ENCODE measurements at regions not wholly inside any gene's neighbourhood (a gene's known extent, or its start where the extent isn't known, plus 50 kb on each side); places are given as distances from the start of the nearest gene placed in this dataset.
"Not testable (repeated sequence)": the region's sequence is repeated elsewhere in the genome, so short reads cannot be mapped to it uniquely, and the experiment has no call there.

DNA sequence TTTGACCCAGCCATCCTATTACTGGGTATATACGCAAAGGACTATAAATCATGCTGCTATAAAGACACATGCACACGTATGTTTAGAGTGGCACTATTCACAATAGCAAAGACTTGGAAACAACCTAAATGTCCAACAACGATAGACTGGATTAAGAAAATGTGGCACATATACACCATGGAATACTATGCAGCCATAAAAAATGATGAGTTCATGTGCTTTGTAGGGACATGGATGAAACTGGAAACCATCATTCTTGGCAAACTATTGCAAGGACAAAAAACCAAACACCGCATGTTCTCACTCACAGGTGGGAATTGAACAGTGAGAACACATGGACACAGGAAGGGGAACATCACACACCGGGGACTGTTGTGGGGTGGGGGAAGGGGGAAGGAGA is 117.1 kb upstream of the ECI2 start:
- CTCF ChIA-PET; BruUV-seq (replicated peaks); POLR2A ChIA-PET; H3K9me3 ChIP-seq (ENCODE audit: control insufficient read depth, insufficient read depth, low read depth, low read length); H3K27ac ChIP-seq (ENCODE audit: low read length); H3K27me3 ChIP-seq (ENCODE audit: control insufficient read depth, insufficient read depth, low read length); in situ Hi-C loops (cut with HindIII; ENCODE audit: low pct_unique_long_range_greater_than_20kb, low sequenced_read_pairs); H3K4me1 ChIP-seq (ENCODE audit: control insufficient read depth, insufficient read depth, low read length); H3K36me3 ChIP-seq (ENCODE audit: control insufficient read depth, insufficient read depth, low read length); ATAC-seq; intact Hi-C loops (cut with micrococcal nuclease; ENCODE audit: unreplicated experiment); DNase-seq (ENCODE audit: low read depth, low spot score); H3K4me3 ChIP-seq (ENCODE audit: low read depth in 2 of 2, low read length in 2 of 2): not testable (repeated sequence)

GRCh38 chr6:4250645-4251044 is 115.3 kb upstream of the ECI2 start:
- in situ Hi-C loops (cut with HindIII; ENCODE audit: low pct_unique_long_range_greater_than_20kb, low sequenced_read_pairs), result no loop called here
- no peak overlapping the region for H3K27ac ChIP-seq (ENCODE audit: low read length)
- no peaks in the 10 kb centered on the region for H3K4me1 ChIP-seq (ENCODE audit: control insufficient read depth, insufficient read depth, low read length)
- intact Hi-C loops (cut with micrococcal nuclease; ENCODE audit: unreplicated experiment), result no loop called here
- no TSS peak for BruUV-seq (replicated peaks)
- no peaks in the 10 kb centered on the region for H3K36me3 ChIP-seq (ENCODE audit: control insufficient read depth, insufficient read depth, low read length)
- no peak overlapping the region for H3K4me3 ChIP-seq (ENCODE audit: low read depth in 2 of 2, low read length in 2 of 2)
- ChIA-PET CTCF (no interaction called here), POLR2A (no interaction called here)
- no peaks in the 10 kb centered on the region for H3K9me3 ChIP-seq (ENCODE audit: control insufficient read depth, insufficient read depth, low read depth, low read length)
- H3K27me3 ChIP-seq (ENCODE audit: control insufficient read depth, insufficient read depth, low read length), result no peaks in the 10 kb centered on the region
- TF ChIP-seq REST (IDR thresholded peaks at IDR 0.05; ENCODE audit: insufficient read depth in 1 of 2, low read depth in 2 of 2, low read length in 1 of 2), result no peak
- TF ChIP-seq POLR2AphosphoS5 (IDR thresholded peaks at IDR 0.05; ENCODE audit: low read depth, low read length), result no peak
- no peak for TF ChIP-seq TCF7L2 (IDR thresholded peaks at IDR 0.05; ENCODE audit: low read depth, low read length)
- no peak for TF ChIP-seq SIN3A (IDR thresholded peaks at IDR 0.05; ENCODE audit: borderline replicate concordance, insufficient read depth, low read depth, low read length)
- TF ChIP-seq, protein P1, sequence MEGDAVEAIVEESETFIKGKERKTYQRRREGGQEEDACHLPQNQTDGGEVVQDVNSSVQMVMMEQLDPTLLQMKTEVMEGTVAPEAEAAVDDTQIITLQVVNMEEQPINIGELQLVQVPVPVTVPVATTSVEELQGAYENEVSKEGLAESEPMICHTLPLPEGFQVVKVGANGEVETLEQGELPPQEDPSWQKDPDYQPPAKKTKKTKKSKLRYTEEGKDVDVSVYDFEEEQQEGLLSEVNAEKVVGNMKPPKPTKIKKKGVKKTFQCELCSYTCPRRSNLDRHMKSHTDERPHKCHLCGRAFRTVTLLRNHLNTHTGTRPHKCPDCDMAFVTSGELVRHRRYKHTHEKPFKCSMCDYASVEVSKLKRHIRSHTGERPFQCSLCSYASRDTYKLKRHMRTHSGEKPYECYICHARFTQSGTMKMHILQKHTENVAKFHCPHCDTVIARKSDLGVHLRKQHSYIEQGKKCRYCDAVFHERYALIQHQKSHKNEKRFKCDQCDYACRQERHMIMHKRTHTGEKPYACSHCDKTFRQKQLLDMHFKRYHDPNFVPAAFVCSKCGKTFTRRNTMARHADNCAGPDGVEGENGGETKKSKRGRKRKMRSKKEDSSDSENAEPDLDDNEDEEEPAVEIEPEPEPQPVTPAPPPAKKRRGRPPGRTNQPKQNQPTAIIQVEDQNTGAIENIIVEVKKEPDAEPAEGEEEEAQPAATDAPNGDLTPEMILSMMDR (IDR thresholded peaks at IDR 0.05), result no peak
- DNase-seq (ENCODE audit: low read depth, low spot score) (no peak), ATAC-seq (no peak)

DNA sequence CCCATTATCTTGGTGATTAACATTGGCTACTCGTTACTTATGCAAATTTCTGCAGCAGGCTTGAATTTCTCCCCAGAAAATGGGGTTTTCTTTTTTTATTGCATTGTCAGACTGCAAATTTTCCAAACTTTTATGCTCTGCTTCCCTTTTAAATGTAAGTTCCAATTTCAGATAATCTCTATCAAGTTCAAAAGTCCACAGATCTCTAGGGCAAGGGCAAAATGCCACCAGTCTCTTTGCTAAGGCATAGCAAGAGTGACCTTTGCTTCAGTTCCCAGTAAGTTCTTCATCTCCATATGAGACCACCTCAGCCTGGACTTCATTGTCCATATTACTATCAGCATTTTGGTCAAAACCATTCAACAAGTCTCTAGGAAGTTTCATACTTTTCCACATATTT is 108.5 kb upstream of the ECI2 start:
- ATAC-seq; H3K9me3 ChIP-seq (ENCODE audit: control insufficient read depth, insufficient read depth, low read depth, low read length); H3K4me1 ChIP-seq (ENCODE audit: control insufficient read depth, insufficient read depth, low read length); H3K27me3 ChIP-seq (ENCODE audit: control insufficient read depth, insufficient read depth, low read length); H3K4me3 ChIP-seq (ENCODE audit: low read depth in 2 of 2, low read length in 2 of 2); in situ Hi-C loops (cut with HindIII; ENCODE audit: low pct_unique_long_range_greater_than_20kb, low sequenced_read_pairs); H3K27ac ChIP-seq (ENCODE audit: low read length); CTCF ChIA-PET; POLR2A ChIA-PET; BruUV-seq (replicated peaks); H3K36me3 ChIP-seq (ENCODE audit: control insufficient read depth, insufficient read depth, low read length); intact Hi-C loops (cut with micrococcal nuclease; ENCODE audit: unreplicated experiment); DNase-seq (ENCODE audit: low read depth, low spot score): not testable (repeated sequence)

All from Panc1 (cell line).